ENCODE measurements at regions not wholly inside any gene's neighbourhood (a gene's known extent, or its start where the extent isn't known, plus 50 kb on each side); places are given as distances from the start of the nearest gene placed in this dataset.
"Not testable (repeated sequence)": the region's sequence is repeated elsewhere in the genome, so short reads cannot be mapped to it uniquely, and the experiment has no call there.

DNA sequence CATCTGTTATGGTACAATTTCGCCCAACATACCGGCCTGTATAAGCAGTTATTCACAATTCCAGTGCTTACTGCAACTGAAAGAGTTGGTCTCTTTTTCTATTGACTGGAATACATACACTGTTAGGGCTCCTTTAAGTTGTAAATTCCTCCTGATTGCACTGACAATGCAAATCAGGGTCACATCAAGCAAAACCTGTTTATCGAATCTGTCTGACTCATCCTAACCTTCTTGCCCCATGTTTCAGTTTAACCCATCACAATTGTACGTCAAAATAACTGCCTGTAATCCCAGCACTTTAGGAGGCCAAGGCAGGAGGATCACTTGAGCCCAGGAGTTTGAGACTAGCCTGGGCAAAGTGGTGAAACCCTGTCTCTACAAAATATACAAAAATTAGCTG is 105.8 kb upstream of the NBPF11 start:
- TF ChIP-seq, protein P1, sequence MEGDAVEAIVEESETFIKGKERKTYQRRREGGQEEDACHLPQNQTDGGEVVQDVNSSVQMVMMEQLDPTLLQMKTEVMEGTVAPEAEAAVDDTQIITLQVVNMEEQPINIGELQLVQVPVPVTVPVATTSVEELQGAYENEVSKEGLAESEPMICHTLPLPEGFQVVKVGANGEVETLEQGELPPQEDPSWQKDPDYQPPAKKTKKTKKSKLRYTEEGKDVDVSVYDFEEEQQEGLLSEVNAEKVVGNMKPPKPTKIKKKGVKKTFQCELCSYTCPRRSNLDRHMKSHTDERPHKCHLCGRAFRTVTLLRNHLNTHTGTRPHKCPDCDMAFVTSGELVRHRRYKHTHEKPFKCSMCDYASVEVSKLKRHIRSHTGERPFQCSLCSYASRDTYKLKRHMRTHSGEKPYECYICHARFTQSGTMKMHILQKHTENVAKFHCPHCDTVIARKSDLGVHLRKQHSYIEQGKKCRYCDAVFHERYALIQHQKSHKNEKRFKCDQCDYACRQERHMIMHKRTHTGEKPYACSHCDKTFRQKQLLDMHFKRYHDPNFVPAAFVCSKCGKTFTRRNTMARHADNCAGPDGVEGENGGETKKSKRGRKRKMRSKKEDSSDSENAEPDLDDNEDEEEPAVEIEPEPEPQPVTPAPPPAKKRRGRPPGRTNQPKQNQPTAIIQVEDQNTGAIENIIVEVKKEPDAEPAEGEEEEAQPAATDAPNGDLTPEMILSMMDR (conservative IDR thresholded peaks at IDR 0.05; ENCODE audit: low read depth, low read length): not testable (repeated sequence)
- not testable (repeated sequence) for TF ChIP-seq EZH2 (IDR thresholded peaks at IDR 0.05; ENCODE audit: borderline replicate concordance, low read depth, low read length, poor library complexity, severe bottlenecking)
